HL-60 (cell line): ENCODE measurements at regions not wholly inside any gene's neighbourhood (a gene's known extent, or its start where the extent isn't known, plus 50 kb on each side); places are given as distances from the start of the nearest gene placed in this dataset.
A peak's percentile ranks its signal among the peaks of the same experiment; 100 is the strongest.

Experiments
- DNase-seq, 2 experiments: peaks; one replicate each; pipeline ENCODE4 v3.0.0-alpha.2; 2010 to 2020; ENCODE audit warnings: low read depth in 1 of 2, low spot score in 1 of 2
- H3K27ac ChIP-seq: fragments of 250-450 bp; sonication (Bioruptor Pico); replicated peaks from 2 replicates; pipeline ENCODE4 v1.5.1; 2020; ENCODE audit warnings: mild to moderate bottlenecking, moderate library complexity
- H3K27me3 ChIP-seq: fragments of 250-450 bp; sonication (Bioruptor Pico); 2 replicates; pipeline ENCODE4 v1.5.1; 2021; ENCODE audit warnings: mild to moderate bottlenecking, moderate library complexity; ENCODE audit not compliant: insufficient read depth, poor library complexity, severe bottlenecking
- H3K4me3 ChIP-seq: replicated peaks from 2 replicates; pipeline ENCODE4 v1.5.1; 2011; ENCODE audit warnings: mild to moderate bottlenecking, control low read depth, low read length; ENCODE audit not compliant: insufficient read depth
- CTCF ChIP-seq: IDR thresholded peaks from one replicate; pipeline ENCODE4 v1.5.1; 2011; ENCODE audit warnings: low read length, control low read depth, inconsistent platforms; ENCODE audit not compliant: insufficient read depth
- GABPA ChIP-seq: IDR thresholded peaks from 2 replicates; pipeline ENCODE4 v1.6.1; 2012; ENCODE audit warnings: low read depth
- POLR2AphosphoS5 ChIP-seq: IDR thresholded peaks from 2 replicates; pipeline ENCODE4 v1.6.1; 2012; ENCODE audit warnings: low read depth
- REST ChIP-seq: IDR thresholded peaks from 2 replicates; pipeline ENCODE4 v1.6.1; 2012; ENCODE audit warnings: low read depth; ENCODE audit not compliant: insufficient replicate concordance
- SPI1 ChIP-seq: IDR thresholded peaks from 2 replicates; pipeline ENCODE4 v1.6.1; 2012; ENCODE audit warnings: low read depth, mild to moderate bottlenecking, borderline replicate concordance

GRCh38 chr3:30221619-30222018 is 384.8 kb upstream of the TGFBR2 start:
- Histone ChIP-seq H3K27ac (no peak overlapping the region), H3K4me3 (no peak overlapping the region), H3K27me3 (no peaks in the 10 kb centered on the region)
- TF ChIP-seq GABPA (no peak), SPI1 (no peak), REST (no peak)
- peak in 1 of 2 experiments; percentile 50 for DNase-seq

GRCh38 chr3:30222441-30222840 is 384.0 kb upstream of the TGFBR2 start:
- Histone ChIP-seq H3K27me3 (no peaks in the 10 kb centered on the region), H3K27ac (no peak overlapping the region), H3K4me3 (no peak overlapping the region)
- TF ChIP-seq SPI1 (no peak), REST (no peak), GABPA (no peak), CTCF (no peak), POLR2AphosphoS5 (no peak)
- DNase-seq = no peak

GRCh38 chr3:30225021-30225420 is 381.4 kb upstream of the TGFBR2 start:
- no peak for DNase-seq
- no peaks in the 10 kb centered on the region for H3K27me3 ChIP-seq
- H3K27ac ChIP-seq = no peak overlapping the region
- no peak for TF ChIP-seq CTCF
- no peak for TF ChIP-seq GABPA
- no peak for TF ChIP-seq POLR2AphosphoS5
- TF ChIP-seq REST = no peak
- TF ChIP-seq SPI1 = no peak
- H3K4me3 ChIP-seq = no peak overlapping the region
